NCI-H2107 treated with DMSO at 0.1 percent for 48 hours (cell line): ENCODE measurements at regions not wholly inside any gene's neighbourhood (a gene's known extent, or its start where the extent isn't known, plus 50 kb on each side); places are given as distances from the start of the nearest gene placed in this dataset.
"Not testable (repeated sequence)": the region's sequence is repeated elsewhere in the genome, so short reads cannot be mapped to it uniquely, and the experiment has no call there.

ENCODE experiments used
- DNase-seq: peaks from one replicate; lab custom pipeline; 2025; ENCODE audit not compliant: unreplicated experiment; lab: John Stamatoyannopoulos, UW

DNA sequence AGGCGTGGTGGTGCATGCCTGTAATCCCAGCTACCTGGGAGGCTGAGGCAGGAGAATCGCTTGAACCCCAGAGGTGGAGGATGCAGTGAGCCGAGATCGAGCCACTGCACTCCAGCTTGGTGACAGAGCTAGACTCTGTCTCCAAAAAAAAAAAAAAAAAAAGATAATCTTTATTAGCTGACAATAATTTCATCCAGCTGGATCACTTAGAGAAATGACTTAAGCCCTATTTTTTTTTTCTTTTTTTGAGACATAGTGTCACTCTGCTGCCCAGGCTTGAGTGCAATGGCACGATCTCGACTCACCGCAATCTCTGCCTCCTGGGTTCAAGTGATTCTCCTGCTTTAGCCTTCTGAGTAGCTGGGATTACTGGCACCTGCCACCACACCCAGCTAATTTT, 51.6 kb upstream of the MAP4K4 start:
- DNase-seq: not testable (repeated sequence)

DNA sequence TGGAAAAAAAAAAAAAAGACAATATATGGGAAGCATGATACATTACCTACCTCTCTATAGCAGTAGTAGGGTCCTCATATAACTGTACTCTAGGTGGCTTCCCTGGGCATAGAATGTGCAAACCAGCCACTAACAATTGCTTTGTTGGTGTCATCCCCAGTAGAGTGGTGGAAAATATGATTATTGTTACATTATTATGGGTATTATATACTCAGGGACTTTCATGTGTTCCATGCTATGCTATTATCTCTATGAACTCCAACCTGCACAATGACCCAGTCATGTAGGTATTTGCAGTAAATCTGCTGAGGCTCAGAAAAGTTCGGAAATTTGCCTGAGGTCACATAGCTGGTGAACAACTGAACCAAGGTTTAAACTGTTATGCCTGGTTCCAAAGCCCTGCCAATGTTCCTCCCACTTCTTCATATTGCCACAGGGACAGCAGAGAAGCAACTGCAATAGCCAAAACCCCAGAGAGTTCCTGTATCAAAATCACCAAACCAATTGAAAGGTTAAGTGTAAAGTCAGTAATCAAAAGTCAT, 52.6 kb upstream of the MAP4K4 start:
- no peak for DNase-seq

DNA sequence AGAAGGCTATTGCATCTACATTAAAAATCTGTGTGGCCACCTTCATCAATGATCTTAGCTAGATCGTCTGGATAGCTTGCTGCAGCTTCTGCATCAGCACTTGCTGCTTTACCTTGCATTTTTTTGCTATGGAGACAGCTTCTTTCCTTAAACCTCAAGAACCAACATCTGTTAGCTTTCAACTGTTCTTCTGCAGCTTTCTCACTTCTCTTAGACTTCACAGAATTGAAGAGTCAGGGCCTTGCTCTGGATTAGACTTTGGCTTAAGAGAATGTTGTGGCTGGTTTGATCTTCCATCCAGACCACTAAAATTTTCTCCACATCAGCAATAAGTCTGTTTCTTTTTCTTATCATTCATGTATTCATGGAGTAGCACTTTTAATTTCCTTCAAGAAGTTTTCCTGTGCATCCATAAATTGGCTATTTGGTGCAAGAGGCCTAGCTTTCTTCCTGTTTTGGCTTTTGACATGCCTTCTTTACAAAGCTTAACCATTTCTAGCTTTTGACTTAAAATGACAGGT, 54.4 kb upstream of the MAP4K4 start:
- no peak for DNase-seq

DNA sequence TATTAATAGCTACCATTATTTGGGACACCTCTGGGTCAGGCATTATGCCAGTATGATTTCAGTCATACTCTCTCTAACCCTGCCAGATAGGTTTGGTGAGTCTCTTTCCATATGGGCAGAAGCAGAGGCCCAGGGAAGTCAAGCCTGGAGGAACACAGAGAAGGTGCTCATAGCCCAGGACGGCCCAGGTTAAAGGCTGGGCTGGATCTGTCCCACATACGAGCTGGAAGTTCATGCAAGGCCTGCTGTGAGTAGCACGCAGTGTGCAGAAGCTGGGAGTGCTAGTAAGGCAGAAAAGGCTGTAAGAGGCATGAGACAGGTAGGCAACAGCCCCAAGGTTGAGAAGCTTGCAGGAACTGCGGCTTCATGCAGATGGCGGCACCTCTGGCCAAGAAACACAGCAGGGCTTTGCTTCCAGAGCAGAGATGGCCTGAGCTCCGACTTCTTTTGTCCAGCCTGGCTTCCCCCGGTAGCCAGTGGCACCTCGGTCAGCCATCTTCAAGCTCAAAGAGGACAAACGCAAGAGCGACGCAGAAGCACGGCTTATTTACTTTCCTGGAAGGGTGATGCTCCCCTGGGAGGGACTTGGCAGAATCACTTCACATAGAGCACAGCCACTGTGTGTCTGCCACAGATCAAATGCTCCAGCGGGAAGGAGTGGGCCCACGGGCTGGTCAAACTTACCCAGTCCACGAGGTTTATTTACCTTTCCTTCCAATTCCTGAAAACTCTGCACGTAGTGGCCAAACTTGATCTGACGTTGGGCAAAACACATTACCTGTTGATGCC, 58.5 kb upstream of the MAP4K4 start:
- no peak for DNase-seq

DNA sequence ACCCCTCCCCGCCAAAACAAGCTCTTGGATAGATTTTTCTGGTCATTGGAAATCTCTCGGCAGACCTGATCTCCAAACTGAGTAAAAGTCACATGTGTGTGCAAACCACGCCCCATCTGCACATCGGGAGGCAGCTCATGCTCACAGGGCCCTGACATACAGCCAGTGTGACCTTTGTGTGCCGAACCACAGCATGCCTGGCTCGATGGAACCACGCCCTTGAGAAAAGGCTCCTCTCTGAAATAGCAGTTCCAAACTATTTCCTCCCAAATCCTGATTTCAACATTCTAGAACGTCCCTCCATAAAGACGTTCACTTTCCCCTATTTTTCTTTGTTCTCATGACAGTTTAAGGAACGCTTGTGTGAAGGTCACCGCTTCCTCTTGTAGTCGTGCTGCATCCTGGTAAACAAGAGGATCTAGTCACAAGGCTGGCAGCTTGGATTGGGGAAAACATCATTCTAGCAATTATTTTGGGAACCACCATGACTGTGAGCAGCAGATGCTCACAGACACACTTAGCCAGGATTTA, 59.3 kb upstream of the MAP4K4 start:
- DNase-seq: no peak

DNA sequence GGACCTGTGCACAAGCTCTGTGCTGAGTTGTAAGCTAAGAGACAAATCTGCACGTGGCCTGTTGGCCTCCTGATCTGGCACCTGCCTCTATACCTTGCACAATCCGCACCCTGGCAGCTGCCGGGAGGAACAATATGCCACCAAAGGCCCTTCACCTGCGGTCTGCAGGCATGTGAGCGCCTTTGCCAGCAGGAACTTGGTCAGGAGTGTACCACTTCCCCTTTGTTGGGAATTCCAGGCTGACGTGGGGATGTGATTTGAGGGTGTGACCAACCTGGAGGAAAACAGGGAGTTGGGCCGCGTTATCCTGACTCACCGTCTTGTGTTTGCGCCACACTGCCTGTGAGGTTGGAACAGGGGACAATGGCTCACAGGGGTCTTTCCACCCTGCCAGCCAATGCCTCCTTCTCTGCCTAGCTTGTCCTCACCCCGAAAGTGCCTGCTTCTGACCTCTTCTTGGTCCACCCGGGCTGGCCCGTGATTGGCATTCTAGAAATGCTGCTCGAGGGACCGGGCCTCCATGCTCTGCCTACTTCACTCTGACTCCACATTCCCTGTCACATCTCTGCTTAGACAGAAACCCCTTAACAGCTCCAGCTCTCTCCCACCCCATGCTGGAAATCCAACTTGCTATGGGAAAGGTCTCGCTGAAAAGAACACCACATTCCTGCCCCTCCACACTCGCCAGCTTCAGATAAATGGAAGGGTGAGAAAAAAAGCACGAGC, 67.1 kb upstream of the MAP4K4 start:
- peak; percentile 93 for DNase-seq

DNA sequence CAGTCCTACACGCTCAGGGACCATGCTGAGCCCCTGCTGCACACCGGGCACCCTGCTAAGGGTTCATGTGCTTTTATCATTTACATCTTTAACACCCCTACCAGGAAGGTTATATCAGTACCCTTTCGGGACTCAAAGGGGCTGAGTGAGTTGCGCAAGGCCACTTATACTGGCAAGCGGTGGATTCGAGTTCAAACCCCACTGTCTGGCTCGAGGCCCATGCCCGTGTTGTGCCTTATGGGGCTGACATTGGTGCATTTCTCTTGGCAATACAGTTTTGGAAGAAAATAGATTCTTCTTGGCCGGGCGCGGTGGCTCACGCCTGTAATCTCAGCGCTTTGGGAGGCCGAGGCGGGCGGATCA, 69.5 kb upstream of the MAP4K4 start:
- no peak for DNase-seq

DNA sequence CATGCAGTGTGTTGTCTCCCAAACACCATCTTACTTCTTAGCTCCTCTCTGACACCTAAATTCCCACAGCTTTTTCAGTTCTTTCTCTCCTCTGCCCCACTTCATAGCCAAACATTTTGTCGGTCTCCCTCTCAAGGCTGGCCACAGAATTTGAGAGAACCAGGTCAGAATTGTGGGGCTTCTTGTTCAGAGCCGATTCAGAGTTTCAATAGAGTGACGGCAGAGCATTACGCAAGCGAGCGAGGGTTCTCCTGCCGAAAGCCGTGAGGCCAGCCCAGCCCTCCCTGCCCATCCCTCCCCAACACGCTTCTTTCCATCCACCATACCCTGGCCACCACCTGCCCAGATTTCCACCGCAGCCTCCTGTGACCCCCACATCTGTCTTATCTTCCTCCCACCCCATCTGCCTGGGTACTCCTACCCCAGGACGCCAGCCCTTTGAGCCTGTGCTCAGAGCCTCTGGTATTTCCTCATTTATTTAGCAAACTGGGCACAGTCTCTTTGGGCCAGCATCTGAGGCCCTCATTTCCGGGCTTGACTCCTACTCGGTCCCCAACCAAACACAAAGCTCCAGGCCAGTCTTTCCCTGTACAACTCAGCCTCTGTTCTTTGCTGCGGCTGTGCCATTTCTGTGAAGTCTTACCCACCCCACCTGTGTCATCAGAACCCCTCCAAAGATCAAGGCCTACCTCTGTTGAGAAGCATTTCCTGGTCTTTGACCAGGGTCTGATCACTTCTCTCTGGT, 70.0 kb upstream of the MAP4K4 start:
- DNase-seq: no peak

DNA sequence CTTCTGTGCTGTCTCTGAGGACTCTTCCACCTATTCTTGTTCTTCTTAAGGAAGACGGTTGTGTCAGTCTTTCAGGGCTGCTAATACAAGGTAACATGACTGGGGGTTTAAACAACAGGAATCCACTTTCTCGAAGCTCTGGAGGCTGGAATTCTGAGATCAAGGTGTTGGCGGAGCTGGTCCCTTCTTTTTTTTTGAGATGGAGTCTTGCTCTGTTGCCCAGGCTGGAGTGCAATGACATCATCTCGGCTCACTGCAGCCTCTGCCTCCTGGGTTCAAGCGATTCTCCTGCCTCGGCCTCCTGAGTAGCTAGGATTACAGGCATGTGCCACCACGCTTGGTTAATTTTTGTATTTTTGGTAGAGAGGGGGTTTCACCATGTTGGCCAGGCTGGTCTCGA, 71.7 kb upstream of the MAP4K4 start:
- DNase-seq: not testable (repeated sequence)

DNA sequence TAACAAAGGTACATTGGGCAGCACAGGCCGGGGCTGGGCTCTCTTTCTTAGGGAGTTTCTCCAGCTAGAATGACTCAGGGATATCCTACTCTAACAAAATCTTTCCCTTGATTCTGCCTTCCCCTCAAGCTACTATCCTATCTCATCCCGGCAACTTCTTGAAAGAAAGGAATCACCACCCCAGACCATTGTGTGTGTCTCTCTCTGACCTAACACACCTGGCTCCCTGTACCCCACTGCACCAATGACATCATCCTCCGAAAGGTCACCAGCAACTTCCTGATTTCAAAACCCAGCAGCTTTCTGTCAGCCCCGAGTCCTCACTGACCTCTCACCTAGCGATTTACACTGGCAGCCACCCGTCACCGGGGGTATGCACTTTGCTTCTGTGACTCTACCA, 72.1 kb upstream of the MAP4K4 start:
- no peak for DNase-seq

DNA sequence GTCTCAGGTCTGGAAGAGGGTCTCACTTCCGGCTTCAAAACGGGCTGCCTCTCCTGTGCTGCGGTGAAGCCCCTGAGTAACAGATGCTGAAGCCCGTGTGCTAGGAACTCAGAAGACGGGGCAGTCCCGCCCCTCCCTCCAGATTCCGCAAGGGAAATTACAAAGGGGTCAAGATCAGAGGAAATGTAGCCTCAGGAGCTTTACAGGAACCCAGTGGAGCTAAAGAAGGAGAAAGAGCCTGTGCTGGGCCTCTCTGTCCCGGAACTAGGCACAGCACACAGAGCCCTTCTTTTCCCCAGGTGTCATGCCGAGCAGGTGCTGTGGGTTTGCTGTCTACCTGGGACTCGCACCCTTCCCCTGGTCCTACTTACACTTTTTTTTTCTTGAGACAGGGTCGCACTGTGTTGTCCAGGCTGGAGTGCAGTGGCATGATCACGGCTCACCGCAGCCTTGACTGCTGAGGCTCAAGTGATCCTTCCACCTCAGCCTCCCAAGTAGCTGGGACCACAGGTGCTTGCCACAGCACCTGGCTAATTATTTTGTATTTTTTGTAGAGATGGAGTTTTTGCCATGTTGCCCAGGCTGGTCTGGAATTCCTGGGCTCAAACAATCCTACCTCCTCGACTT, 72.7 kb upstream of the MAP4K4 start:
- DNase-seq: no peak

DNA sequence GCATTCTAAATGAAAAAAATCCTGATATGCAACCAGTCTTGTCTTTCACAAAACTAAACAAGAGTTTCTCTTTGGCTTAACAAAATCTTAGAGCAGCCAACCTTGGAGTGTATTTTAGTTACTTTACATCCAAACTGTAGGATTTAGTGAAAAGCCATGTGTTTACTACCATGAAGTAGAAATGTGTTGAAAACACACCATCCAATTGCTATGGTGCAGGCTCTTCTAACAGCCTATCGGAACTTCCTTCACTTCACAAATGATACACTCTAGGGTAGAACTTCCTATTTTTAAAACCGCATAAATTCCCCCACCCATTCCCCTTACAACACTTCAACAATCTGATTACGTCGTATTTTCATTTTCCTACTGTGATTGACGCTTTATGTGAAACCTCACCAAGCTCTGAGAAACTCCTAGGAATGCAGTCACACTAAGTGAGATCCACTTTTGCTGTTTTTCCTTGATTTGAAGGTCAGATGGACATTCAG, 74.4 kb upstream of the MAP4K4 start:
- no peak for DNase-seq

DNA sequence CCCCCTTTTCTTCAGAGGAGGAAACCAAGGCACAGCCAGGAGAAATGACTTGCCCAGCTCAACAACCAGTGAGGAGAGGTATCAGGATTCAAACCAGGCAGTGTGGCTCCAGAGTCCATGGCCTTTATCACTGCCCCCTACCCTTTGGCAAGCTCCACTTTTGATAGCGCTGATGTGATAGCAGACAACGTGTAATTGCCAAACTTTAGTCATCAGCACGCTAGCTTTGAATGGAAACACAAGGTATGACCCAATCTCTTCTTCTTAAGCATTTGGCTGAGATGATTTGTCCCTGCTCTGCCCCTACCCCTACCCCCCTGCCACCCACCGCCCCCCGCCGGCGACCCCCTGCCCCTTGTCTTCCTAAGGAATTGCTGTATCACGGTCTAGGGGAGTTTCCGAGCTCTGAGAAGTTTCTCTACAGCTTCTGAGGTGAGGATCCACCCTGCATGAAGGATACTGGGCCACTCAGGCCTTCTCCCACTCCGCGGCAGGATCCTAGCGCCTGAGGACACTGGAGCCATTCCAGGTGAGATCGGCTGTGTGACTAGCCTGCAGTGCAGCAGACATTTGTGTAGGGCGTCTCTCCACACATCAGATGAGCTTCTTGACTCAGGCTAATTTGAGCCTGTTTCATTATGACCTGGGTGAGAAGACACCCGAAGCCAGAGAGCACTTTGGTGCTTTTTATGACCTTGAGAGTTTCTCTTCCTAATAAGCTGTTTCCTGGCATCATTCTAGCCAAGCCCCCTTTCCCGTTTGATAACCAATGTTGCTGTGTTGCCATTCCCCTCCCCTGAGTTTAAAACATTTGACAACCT, 75.1 kb upstream of the MAP4K4 start:
- DNase-seq: no peak

DNA sequence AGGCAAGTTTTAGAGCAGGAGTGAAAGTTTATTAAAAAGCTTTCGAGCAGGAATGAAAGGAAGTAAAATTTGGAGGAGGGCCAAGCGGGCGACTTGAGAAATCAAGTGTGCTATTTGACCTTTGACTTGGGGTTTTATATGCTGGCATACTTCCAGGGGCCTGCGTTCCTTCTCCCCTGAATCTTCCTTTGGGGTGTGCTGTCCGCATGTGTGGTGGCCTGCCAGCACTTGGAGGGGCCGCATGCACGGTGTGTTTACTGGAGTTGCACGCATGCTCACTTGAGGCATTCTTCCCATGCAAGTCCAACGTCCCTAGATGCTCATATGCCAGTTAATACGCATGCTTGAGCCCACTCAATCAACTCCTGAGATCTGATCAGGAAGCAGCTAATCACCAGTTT, 78.3 kb upstream of the MAP4K4 start:
- no peak for DNase-seq

DNA sequence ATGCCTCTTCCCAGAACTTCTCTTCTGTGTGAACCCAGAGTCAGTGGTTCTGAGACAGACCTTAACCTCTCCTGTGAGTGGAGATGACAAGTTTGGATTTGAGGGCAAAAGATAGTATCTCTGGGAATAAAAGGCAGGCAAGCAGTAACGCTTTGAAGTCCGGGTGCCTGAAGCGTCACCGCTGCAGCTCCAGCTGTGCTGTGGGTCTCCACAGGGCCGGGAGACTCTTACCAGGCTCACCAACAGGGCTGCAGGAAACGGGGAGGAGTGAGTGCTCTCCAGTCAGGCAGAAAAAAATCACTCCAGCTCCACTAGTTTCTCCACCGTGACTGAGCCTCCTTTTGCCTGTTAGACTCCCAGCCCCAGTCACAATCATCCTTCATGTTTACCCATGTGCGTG, 79.7 kb upstream of the MAP4K4 start:
- no peak for DNase-seq

DNA sequence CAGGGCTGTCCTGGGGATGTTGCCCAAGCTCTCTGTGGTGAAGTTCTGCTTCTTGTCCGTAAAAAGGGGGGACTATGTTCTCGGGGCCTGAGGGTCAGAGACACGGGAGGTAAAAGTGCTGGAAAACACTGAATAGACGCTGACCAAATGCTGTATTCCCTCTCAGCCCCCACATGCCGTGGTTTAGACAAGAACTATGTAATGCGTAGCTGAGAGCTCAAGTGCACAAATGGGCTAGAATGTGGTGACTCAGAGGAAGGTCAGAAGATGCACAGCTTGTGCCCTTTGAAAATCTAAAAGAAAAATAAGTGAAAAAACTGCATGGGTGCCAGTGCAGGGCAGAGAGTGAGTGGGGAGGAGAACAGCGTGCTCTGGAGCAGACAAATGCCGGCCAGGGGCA, 80.3 kb upstream of the MAP4K4 start:
- DNase-seq: no peak

DNA sequence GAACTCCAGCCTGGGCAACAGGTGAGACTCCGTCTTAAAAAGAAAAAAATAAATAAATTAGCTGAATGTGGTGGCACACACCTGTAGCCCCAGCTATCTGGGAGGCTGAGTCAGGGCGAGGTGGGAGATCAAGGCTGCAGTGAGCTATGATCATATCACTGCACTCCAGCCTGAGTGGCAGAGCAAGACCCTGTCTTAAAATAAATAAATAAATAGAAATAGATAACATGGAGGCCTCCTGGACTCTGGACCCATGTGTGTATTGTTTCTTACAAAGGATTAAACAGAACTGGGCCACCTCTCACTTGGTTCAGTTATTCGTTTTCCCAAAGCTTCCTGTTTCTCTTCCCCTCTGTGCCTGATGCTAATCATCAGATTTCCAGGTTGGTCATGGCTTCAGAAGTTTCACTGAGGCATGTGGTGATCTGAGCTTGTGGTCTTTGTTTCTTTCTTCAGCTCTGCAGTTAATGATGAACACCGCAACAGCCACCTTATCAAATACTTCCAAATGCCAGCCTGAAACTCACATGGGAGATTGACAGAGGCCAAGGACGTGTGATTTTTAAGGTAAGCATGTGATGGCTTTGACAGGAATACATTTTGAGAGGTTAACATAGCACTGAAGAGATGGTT, 83.3 kb upstream of the MAP4K4 start:
- no peak for DNase-seq

DNA sequence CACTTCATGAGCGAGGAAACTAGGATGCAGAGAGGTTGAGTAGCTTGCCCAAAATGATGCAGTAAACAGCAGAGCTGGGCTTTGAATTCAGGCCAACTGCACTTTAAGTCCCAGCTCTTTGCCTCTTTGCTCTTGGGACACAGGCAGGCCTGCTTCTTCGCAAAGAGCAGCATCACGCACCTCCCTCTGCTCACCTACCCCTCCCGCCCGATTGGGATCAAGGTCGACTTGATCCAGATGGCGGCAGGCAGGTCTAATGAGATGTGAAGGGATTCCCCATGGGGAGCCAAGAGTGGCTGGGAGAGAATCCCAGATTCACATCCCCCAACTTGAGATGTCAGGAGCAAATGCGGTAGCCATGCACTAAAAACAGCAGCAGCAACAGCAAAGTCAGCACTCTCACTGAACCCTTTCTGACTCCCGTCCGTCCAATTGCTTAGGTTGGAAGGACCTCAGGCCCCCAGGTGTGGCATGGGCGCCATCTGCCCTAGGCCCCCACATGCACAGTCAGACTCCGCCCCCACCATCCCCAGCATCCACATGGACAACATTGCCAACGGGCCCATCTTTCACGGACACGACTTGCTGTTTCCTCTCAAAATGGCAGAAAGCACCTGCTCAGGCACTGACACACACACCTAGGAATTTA, 84.3 kb upstream of the MAP4K4 start:
- no peak for DNase-seq

DNA sequence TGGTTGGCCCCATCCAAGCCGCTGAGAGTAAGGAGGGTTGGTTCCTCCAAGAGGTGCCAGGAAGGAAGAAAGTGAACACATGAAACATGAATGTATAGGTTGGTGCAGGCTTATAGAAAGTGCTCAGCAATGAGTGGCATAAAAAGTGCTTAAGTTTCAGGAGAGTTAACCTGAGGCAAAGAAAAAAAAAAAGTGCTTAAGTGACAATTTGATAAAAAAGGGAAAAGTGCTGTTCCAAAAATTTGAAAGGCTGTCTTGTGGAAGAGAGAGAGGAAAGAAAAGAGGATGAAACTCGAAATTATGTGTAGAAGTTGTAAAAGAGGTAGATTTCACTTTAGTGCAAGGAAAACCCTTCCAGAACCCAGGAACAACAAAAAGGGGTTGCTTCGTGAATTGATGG, 85.5 kb upstream of the MAP4K4 start:
- DNase-seq: no peak
